ENCODE measurements at regions not wholly inside any gene's neighbourhood (a gene's known extent, or its start where the extent isn't known, plus 50 kb on each side); places are given as distances from the start of the nearest gene placed in this dataset.

DNA sequence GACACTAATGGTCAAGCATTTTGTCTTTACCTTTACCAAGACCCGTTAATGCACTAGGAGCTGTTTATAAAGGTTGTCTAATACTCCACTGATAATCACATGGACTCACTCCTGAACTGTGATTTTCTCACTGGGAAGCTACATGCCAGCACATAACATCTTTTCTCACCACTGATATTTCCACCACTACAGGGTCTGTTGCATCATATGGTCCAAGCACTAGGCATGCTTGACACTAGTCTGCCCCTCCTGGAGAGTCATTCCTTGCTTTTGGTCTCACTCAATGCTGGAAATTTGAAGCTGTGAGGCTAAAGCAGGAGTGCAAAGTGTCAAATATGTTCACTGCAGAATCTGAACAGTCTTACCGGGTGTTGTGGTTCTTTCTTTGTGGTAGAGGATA is 1576.8 kb downstream of the CDH8 start (continued):
- no peak for TF ChIP-seq HDGF (IDR thresholded peaks at IDR 0.05)

DNA sequence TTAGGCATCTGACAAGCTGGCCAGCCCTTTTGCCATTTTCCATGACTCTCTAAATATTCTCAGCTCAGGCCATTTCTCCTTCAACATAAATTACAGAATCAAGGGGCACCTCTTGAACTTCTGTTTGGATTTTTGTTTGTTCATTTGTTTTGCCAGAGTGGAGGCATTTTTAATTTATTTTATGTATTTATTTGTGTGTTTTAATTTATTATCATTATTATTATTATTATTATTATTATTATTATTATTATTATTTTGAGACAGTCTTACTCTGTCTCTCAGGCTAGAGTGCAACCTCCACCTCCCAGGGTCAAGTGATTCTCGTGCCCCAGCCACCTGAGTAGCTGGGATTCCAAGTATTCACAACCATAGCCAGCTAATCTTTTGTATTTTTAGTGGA is 1578.0 kb downstream of the CDH8 start:
- in situ Hi-C loops (cut with MboI) (no loop called here), intact Hi-C loops (cut with micrococcal nuclease; ENCODE audit: unreplicated experiment) (no loop called here)
- ChIA-PET SMC1A (ENCODE audit: uncharacterized antibody, unreplicated experiment) (no interaction called here), CTCF (no interaction called here), RAD21 (ENCODE audit: unreplicated experiment) (no interaction called here), POLR2A (no interaction called here)
- no TSS peak for BruUV-seq (replicated peaks)
- Histone ChIP-seq H3K27ac (ENCODE audit: control insufficient read depth, insufficient read depth) (no peak overlapping the region), H3K4me2 (ENCODE audit: control insufficient read depth, insufficient read depth) (no peak overlapping the region), H3K4me1 (ENCODE audit: control insufficient read depth, insufficient read depth, low read length) (no peaks in the 10 kb centered on the region), H3K9ac (ENCODE audit: control insufficient read depth, insufficient read depth, low read length) (no peak overlapping the region), H3K9me3 (replicated peaks; ENCODE audit: control insufficient read depth, insufficient read depth, low read length) (no peaks in the 10 kb centered on the region; the same call in 2 of the 3 replicates), H3K27me3 (replicated peaks in 1 of 2; ENCODE audit: control insufficient read depth in 2 of 2, insufficient read depth in 2 of 2, low read length in 1 of 2) (no peaks in the 10 kb centered on the region), H2AFZ (ENCODE audit: control insufficient read depth, low read depth, low read length) (no peak overlapping the region), H3K79me2 (ENCODE audit: control insufficient read depth, insufficient read depth, low read length) (no peaks in the 10 kb centered on the region), H3K36me3 (ENCODE audit: control insufficient read depth in 2 of 2, insufficient read depth in 2 of 2, low read length in 1 of 2) (no peaks in the 10 kb centered on the region), H4K20me1 (ENCODE audit: control insufficient read depth, insufficient read depth) (no peaks in the 10 kb centered on the region), H3K4me3 (no peak overlapping the region)
- TF ChIP-seq RUNX3 (IDR thresholded peaks at IDR 0.05; ENCODE audit: low read length) (no peak), KLF5 (IDR thresholded peaks at IDR 0.05; ENCODE audit: partially characterized antibody) (no peak), TARDBP (IDR thresholded peaks at IDR 0.05; ENCODE audit: borderline replicate concordance) (no peak)
- TF ChIP-seq, protein P1, sequence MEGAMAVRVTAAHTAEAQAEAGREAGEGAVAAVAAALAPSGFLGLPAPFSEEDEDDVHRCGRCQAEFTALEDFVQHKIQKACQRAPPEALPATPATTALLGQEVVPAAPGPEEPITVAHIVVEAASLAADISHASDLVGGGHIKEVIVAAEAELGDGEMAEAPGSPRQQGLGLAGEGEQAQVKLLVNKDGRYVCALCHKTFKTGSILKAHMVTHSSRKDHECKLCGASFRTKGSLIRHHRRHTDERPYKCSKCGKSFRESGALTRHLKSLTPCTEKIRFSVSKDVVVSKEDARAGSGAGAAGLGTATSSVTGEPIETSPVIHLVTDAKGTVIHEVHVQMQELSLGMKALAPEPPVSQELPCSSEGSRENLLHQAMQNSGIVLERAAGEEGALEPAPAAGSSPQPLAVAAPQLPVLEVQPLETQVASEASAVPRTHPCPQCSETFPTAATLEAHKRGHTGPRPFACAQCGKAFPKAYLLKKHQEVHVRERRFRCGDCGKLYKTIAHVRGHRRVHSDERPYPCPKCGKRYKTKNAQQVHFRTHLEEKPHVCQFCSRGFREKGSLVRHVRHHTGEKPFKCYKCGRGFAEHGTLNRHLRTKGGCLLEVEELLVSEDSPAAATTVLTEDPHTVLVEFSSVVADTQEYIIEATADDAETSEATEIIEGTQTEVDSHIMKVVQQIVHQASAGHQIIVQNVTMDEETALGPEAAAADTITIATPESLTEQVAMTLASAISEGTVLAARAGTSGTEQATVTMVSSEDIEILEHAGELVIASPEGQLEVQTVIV (IDR thresholded peaks at IDR 0.05; ENCODE audit: borderline replicate concordance, partially characterized antibody) = no peak
- DNase-seq (ENCODE audit: low read depth, low spot score) (no peak), FAIRE-seq (no peak), ATAC-seq (no peak)
- 0% methylated on average over 1 of the region's 1 CpG for WGBS (ENCODE audit: insufficient coverage, insufficient replicate concordance, low lambda C conversion rate, missing lambda C conversion rate)

DNA sequence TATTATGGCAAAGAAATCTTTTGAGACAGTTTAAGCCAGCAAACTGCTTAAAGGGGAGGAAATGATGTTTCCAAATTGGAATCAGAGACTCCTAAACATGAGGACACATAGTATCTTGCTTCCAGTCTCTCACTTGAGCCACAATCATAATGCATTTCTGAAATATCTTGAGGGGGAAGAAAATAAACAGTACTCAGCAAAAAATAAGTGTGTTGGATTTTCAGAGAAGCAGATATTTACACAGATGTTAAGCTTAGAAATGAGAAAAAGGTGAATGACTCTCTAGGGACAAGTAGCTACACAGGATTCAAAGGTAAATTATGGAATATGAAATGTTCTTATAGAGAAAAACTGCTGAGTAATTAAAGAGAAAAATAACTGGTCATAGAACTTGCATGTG is 1583.6 kb downstream of the CDH8 start:
- Histone ChIP-seq H3K9ac (ENCODE audit: control insufficient read depth, insufficient read depth, low read length) (no peak overlapping the region), H3K36me3 (ENCODE audit: control insufficient read depth in 2 of 2, insufficient read depth in 2 of 2, low read length in 1 of 2) (no peaks in the 10 kb centered on the region), H3K4me3 (no peak overlapping the region), H4K20me1 (ENCODE audit: control insufficient read depth, insufficient read depth) (no peaks in the 10 kb centered on the region), H2AFZ (ENCODE audit: control insufficient read depth, low read depth, low read length) (no peak overlapping the region), H3K4me1 (ENCODE audit: control insufficient read depth, insufficient read depth, low read length) (no peaks in the 10 kb centered on the region), H3K27ac (ENCODE audit: control insufficient read depth, insufficient read depth) (no peak overlapping the region), H3K79me2 (ENCODE audit: control insufficient read depth, insufficient read depth, low read length) (no peaks in the 10 kb centered on the region), H3K27me3 (replicated peaks in 1 of 2; ENCODE audit: control insufficient read depth in 2 of 2, insufficient read depth in 2 of 2, low read length in 1 of 2) (no peaks in the 10 kb centered on the region), H3K9me3 (replicated peaks; ENCODE audit: control insufficient read depth, insufficient read depth, low read length) (no peaks in the 10 kb centered on the region), H3K4me2 (ENCODE audit: control insufficient read depth, insufficient read depth) (no peak overlapping the region)
- ChIA-PET RAD21 (ENCODE audit: unreplicated experiment) (no interaction called here), CTCF (interaction anchor here (1.2 kb wide), 1 partner anchor 13 kb away, joined by 3 read pairs; no protein-coding TSS in a partner anchor), SMC1A (ENCODE audit: uncharacterized antibody, unreplicated experiment) (no interaction called here), POLR2A (no interaction called here)
- DNase-seq (ENCODE audit: low read depth, low spot score) (no peak), ATAC-seq (no peak), FAIRE-seq (no peak)
- no TSS peak for BruUV-seq (replicated peaks)
- intact Hi-C loops (cut with micrococcal nuclease; ENCODE audit: unreplicated experiment) (no loop called here), in situ Hi-C loops (cut with MboI) (no loop called here)
- TF ChIP-seq NFYB (IDR thresholded peaks at IDR 0.05; ENCODE audit: insufficient read depth, low read depth, low read length) = no peak
- TF ChIP-seq, protein P2, sequence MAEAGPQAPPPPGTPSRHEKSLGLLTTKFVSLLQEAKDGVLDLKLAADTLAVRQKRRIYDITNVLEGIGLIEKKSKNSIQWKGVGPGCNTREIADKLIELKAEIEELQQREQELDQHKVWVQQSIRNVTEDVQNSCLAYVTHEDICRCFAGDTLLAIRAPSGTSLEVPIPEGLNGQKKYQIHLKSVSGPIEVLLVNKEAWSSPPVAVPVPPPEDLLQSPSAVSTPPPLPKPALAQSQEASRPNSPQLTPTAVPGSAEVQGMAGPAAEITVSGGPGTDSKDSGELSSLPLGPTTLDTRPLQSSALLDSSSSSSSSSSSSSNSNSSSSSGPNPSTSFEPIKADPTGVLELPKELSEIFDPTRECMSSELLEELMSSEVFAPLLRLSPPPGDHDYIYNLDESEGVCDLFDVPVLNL (IDR thresholded peaks at IDR 0.05; ENCODE audit: low read depth, low read length) = no peak
- no peak for TF ChIP-seq CREB1 (IDR thresholded peaks at IDR 0.05; ENCODE audit: low read depth)
- TF ChIP-seq SPI1 (IDR thresholded peaks at IDR 0.05; ENCODE audit: borderline replicate concordance, insufficient read depth, low read depth, low read length) = no peak
